ENCODE measurements at regions not wholly inside any gene's neighbourhood (a gene's known extent, or its start where the extent isn't known, plus 50 kb on each side); places are given as distances from the start of the nearest gene placed in this dataset.

GRCh38 chr4:92175250-92175649, 128.5 kb upstream of the GRID2 start:
- TF ChIP-seq CTCF (IDR thresholded peaks at IDR 0.05; ENCODE audit: borderline replicate concordance, insufficient read depth, low read depth, low read length), result no peak
- H3K4me3 ChIP-seq (ENCODE audit: low read depth, low read length), result no peak overlapping the region

GRCh38 chr4:92182006-92182735, 121.6 kb upstream of the GRID2 start:
- no peak overlapping the region for H3K4me3 ChIP-seq (ENCODE audit: low read depth, low read length)
- TF ChIP-seq CTCF (IDR thresholded peaks at IDR 0.05; ENCODE audit: borderline replicate concordance, insufficient read depth, low read depth, low read length), result no peak

- TF ChIP-seq CTCF (IDR thresholded peaks at IDR 0.05; ENCODE audit: borderline replicate concordance, insufficient read depth, low read depth, low read length), result no peak
- H3K4me3 ChIP-seq (ENCODE audit: low read depth, low read length), result no peak overlapping the region
These were observed 120.9 kb upstream of the GRID2 start for GRCh38 chr4:92182736-92183407.

- H3K4me3 ChIP-seq (ENCODE audit: low read depth, low read length), result no peak overlapping the region
- no peak for TF ChIP-seq CTCF (IDR thresholded peaks at IDR 0.05; ENCODE audit: borderline replicate concordance, insufficient read depth, low read depth, low read length)
These were observed 119.9 kb upstream of the GRID2 start for GRCh38 chr4:92183825-92184224.

- no peak for TF ChIP-seq CTCF (IDR thresholded peaks at IDR 0.05; ENCODE audit: borderline replicate concordance, insufficient read depth, low read depth, low read length)
- H3K4me3 ChIP-seq (ENCODE audit: low read depth, low read length), result no peak overlapping the region
These were observed 119.2 kb upstream of the GRID2 start for GRCh38 chr4:92184566-92184965.

- no peak for TF ChIP-seq CTCF (IDR thresholded peaks at IDR 0.05; ENCODE audit: borderline replicate concordance, insufficient read depth, low read depth, low read length)
- no peak overlapping the region for H3K4me3 ChIP-seq (ENCODE audit: low read depth, low read length)
These were observed 117.5 kb upstream of the GRID2 start for GRCh38 chr4:92186239-92186638.

GRCh38 chr4:92189146-92189545, 114.6 kb upstream of the GRID2 start:
- no peak overlapping the region for H3K4me3 ChIP-seq (ENCODE audit: low read depth, low read length)
- TF ChIP-seq CTCF (IDR thresholded peaks at IDR 0.05; ENCODE audit: borderline replicate concordance, insufficient read depth, low read depth, low read length), result no peak
